ENCODE measurements at regions not wholly inside any gene's neighbourhood (a gene's known extent, or its start where the extent isn't known, plus 50 kb on each side); places are given as distances from the start of the nearest gene placed in this dataset.

GRCh38 chr5:104095527-104095926, 532.9 kb upstream of the NUDT12 start:
- TF ChIP-seq YY1 (IDR thresholded peaks at IDR 0.05) (no peak), SP1 (IDR thresholded peaks at IDR 0.05) (no peak), JUND (IDR thresholded peaks at IDR 0.05) (no peak), GABPA (IDR thresholded peaks at IDR 0.05 in 1 of 2, conservative IDR thresholded peaks at IDR 0.05 in 1 of 2) (no peak), RXRA (IDR thresholded peaks at IDR 0.05) (no peak), FOXA2 (IDR thresholded peaks at IDR 0.05) (no peak), CTCF (IDR thresholded peaks at IDR 0.05; ENCODE audit: low read depth, low read length, missing input control) (no peak), RAD21 (IDR thresholded peaks at IDR 0.05) (no peak)
- TF ChIP-seq, protein P1, sequence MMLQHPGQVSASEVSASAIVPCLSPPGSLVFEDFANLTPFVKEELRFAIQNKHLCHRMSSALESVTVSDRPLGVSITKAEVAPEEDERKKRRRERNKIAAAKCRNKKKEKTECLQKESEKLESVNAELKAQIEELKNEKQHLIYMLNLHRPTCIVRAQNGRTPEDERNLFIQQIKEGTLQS (IDR thresholded peaks at IDR 0.05), result no peak

DNA sequence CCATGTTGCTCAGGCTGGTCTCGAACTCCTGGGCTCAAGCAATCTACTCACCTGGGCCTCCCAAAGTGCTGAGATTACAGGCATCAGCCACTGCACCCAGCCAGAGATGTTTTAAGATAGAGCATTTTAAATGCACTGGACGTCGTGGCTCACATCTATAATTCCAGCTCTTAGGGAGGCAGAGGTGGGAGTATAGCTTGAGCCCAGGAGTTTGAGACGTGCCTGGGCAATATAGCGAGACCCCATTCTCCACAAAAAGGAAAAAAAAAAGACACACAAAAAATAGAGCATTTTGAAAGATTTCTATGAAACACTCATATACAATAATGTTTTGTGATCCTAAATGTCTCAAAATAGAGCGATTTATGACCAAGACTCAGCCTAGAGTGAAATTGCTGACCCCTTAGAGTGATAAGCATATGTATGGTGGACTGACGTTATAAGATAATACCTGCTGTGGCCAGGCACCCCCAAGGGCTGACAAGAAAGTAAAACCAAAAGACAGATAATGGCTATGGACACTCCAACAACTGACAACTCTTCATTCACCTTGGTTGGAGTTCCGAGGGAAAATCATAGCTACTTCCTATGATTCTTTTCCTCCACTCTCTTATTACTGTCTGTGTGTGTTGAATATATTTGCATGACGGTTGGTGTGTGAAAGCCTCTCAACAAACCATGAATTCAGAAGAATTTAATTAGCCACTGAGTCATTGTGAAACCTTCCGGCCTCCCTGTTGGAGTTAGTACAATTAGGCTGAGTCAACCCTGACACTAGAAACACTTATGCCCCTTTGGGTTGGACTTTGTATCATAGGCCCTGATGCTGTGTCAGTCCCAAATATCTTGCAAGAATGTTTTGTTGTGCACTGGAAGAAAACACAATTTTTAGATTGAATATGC, 526.5 kb upstream of the NUDT12 start:
- WGBS, result 80% methylated on average over 10 of the region's 10 CpGs
- no peak for TF ChIP-seq CTCF (IDR thresholded peaks at IDR 0.05; ENCODE audit: low read depth, low read length, missing input control)
- no peak for TF ChIP-seq GABPA (IDR thresholded peaks at IDR 0.05 in 1 of 2, conservative IDR thresholded peaks at IDR 0.05 in 1 of 2)
- no peak for TF ChIP-seq HNF4A (conservative IDR thresholded peaks at IDR 0.05)
- no peak for TF ChIP-seq NR2F2 (IDR thresholded peaks at IDR 0.05)
- TF ChIP-seq HNF4G (IDR thresholded peaks at IDR 0.05), result no peak
- no peak for TF ChIP-seq RAD21 (IDR thresholded peaks at IDR 0.05)
- TF ChIP-seq, protein P1 (IDR thresholded peaks at IDR 0.05), result no peak
- no peak for TF ChIP-seq SP1 (IDR thresholded peaks at IDR 0.05)
- no peak for TF ChIP-seq FOXA2 (IDR thresholded peaks at IDR 0.05)
- no peak for TF ChIP-seq RXRA (IDR thresholded peaks at IDR 0.05)
- no peak for TF ChIP-seq TAF1 (conservative IDR thresholded peaks at IDR 0.05)
- TF ChIP-seq, protein P2, sequence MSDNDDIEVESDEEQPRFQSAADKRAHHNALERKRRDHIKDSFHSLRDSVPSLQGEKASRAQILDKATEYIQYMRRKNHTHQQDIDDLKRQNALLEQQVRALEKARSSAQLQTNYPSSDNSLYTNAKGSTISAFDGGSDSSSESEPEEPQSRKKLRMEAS (IDR thresholded peaks at IDR 0.05), result no peak
- no peak for TF ChIP-seq ZBTB33 (IDR thresholded peaks at IDR 0.05)
- TF ChIP-seq YY1 (IDR thresholded peaks at IDR 0.05), result no peak
- no peak for TF ChIP-seq EGR1 (IDR thresholded peaks at IDR 0.05; ENCODE audit: low read depth in 2 of 2)
- TF ChIP-seq, protein P3, sequence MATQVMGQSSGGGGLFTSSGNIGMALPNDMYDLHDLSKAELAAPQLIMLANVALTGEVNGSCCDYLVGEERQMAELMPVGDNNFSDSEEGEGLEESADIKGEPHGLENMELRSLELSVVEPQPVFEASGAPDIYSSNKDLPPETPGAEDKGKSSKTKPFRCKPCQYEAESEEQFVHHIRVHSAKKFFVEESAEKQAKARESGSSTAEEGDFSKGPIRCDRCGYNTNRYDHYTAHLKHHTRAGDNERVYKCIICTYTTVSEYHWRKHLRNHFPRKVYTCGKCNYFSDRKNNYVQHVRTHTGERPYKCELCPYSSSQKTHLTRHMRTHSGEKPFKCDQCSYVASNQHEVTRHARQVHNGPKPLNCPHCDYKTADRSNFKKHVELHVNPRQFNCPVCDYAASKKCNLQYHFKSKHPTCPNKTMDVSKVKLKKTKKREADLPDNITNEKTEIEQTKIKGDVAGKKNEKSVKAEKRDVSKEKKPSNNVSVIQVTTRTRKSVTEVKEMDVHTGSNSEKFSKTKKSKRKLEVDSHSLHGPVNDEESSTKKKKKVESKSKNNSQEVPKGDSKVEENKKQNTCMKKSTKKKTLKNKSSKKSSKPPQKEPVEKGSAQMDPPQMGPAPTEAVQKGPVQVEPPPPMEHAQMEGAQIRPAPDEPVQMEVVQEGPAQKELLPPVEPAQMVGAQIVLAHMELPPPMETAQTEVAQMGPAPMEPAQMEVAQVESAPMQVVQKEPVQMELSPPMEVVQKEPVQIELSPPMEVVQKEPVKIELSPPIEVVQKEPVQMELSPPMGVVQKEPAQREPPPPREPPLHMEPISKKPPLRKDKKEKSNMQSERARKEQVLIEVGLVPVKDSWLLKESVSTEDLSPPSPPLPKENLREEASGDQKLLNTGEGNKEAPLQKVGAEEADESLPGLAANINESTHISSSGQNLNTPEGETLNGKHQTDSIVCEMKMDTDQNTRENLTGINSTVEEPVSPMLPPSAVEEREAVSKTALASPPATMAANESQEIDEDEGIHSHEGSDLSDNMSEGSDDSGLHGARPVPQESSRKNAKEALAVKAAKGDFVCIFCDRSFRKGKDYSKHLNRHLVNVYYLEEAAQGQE (IDR thresholded peaks at IDR 0.05), result no peak
- TF ChIP-seq FOXA1 (IDR thresholded peaks at IDR 0.05), result no peak
- no peak for TF ChIP-seq JUND (IDR thresholded peaks at IDR 0.05)

More at GRCh38 chr5:104095527-104095926, 532.9 kb upstream of the NUDT12 start:
- Histone ChIP-seq H3K36me3 (ENCODE audit: control insufficient read depth in 4 of 4, insufficient read depth in 3 of 4, low read depth in 1 of 4, low read length in 3 of 4) (no peaks in the 10 kb centered on the region), H3K4me1 (ENCODE audit: control insufficient read depth in 4 of 4, insufficient read depth in 4 of 4, low read length in 3 of 4) (no peaks in the 10 kb centered on the region), H3K9ac (ENCODE audit: low read depth in 1 of 2, low read length in 2 of 2) (no peak overlapping the region), H3K27me3 (ENCODE audit: control insufficient read depth in 4 of 4, insufficient read depth in 4 of 4, low read length in 3 of 4) (no peaks in the 10 kb centered on the region), H3K4me3 (ENCODE audit: low read depth in 1 of 3, low read length in 3 of 3) (no peak overlapping the region), H3K9me3 (ENCODE audit: control insufficient read depth in 4 of 4, low read length in 3 of 4) (no peaks in the 10 kb centered on the region), H3K27ac (ENCODE audit: low read depth in 1 of 2, low read length in 2 of 2) (no peak overlapping the region)
- DNase-seq (ENCODE audit: low spot score), result no peak
- WGBS, result 46% methylated on average over 2 of the region's 2 CpGs

More for the DNA sequence above, 526.5 kb upstream of the NUDT12 start:
- H3K9ac ChIP-seq (ENCODE audit: low read depth in 1 of 2, low read length in 2 of 2), result no peak overlapping the region
- no peak overlapping the region for H3K4me3 ChIP-seq (ENCODE audit: low read depth in 1 of 3, low read length in 3 of 3)
- DNase-seq (ENCODE audit: low spot score), result no peak
- no peaks in the 10 kb centered on the region for H3K36me3 ChIP-seq (ENCODE audit: control insufficient read depth in 4 of 4, insufficient read depth in 3 of 4, low read depth in 1 of 4, low read length in 3 of 4)
- no peak overlapping the region for H3K27ac ChIP-seq (ENCODE audit: low read depth in 1 of 2, low read length in 2 of 2)
- H3K27me3 ChIP-seq (ENCODE audit: control insufficient read depth in 4 of 4, insufficient read depth in 4 of 4, low read length in 3 of 4), result peaks cover 0 to 2% (median 0%) of the 10 kb centered on the region in 4 donors
- H3K4me1 ChIP-seq (ENCODE audit: control insufficient read depth in 4 of 4, insufficient read depth in 4 of 4, low read length in 3 of 4), result no peaks in the 10 kb centered on the region
- no peaks in the 10 kb centered on the region for H3K9me3 ChIP-seq (ENCODE audit: control insufficient read depth in 4 of 4, low read length in 3 of 4)

Data from liver (tissue), 8 donors.